ENCODE measurements at regions not wholly inside any gene's neighbourhood (a gene's known extent, or its start where the extent isn't known, plus 50 kb on each side); places are given as distances from the start of the nearest gene placed in this dataset.
"Not testable (repeated sequence)": the region's sequence is repeated elsewhere in the genome, so short reads cannot be mapped to it uniquely, and the experiment has no call there.

DNA sequence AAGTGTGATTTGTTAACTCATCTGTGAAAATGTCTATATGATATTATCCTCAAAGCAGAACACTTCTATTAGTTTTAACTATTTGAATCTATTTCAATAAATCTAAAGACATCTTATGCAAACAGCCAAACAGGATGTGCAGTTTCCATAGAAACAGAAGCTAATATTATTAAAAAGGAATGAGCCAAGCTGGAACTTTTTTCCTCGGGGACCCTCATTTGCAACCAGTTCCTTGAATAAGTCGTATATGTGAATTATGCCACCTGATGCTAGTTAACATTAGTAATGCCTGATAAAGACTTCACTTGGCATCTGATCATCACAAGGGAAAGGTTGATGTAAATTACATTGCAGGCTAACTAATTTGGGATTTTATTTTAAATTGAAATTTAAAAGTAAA is 216.9 kb upstream of the SMLR1 start:
- DNase-seq (ENCODE audit: low read depth): no peak

DNA sequence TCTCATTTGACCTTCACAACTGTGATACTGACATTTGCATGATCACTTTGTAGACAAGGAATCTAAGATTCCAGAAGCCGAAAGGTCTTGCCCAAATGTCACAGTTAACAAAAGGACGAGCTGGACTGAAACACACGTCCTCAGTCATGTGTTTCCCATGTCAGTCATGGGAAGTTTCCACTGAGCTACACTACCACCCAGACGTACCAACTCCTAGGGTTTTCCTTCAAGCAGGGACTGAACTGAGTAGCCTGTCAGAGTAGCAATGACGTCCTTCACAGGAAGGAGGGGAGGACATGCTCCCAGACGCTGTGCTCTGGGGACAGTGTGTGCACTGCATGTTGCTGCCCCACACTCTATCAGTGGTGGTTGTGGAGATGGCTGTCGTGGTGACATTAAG is 215.8 kb upstream of the SMLR1 start:
- no peak for DNase-seq (ENCODE audit: low read depth)

DNA sequence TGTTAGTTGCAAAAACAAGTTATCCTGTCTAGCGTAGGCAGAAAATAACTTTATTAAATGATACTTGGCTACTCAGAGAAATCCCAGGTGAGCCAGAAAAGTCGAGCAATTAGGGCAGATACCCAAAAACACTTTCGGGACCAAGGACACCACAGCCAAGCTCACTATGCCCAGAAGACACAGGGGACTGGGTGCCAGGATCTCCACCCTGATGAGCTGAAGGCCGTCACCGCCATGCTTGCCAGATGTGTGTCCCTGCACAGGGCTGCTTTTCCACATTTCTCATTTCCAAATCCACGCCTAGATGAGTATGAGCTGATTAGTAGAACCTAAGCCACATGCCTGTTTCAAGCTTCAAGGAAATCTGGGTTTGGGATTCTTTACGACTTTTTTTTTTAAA is 214.0 kb upstream of the SMLR1 start:
- no peak for DNase-seq (ENCODE audit: low read depth)

- DNase-seq (ENCODE audit: low read depth): no peak
These were observed 211.4 kb upstream of the SMLR1 start for GRCh38 chr6:130615816-130616215.

DNA sequence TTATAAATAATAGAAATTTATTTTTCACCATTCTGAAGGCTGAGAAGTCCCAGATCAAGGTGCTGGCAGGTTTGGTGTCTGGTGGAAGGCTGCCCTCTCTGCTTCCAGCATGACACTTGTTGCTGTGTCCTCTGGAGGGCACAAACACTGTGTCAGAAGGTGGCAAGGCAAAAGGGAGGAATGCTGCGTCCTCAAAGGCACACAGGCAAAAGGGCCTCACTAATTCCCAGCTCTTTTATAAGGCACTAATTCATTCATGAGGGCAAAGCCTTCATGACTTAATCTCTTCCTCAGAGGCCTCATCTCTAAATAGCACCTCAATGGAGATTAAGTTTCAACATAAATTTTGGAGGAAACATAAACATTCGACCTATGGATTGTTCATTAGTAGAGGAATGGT is 209.5 kb upstream of the SMLR1 start:
- no peak for DNase-seq (ENCODE audit: low read depth)

DNA sequence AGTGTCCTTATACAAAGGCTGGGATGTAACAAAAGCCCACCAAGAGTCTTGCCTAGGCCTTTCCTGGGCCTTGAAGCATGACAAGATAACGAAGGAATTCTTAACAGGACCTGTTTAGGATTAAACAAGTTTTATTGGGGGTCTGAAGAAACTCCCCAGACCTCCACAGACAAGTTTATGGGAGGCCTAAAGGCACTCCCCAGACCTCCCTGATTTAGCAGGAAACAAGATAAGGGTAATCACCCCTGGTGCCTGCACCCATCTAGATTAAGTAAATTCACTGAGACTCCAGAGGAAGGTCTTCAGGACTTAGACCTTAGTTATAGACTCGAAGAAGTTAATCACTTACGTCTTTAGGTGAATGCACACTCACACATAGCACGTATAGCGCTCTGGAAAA is 208.4 kb upstream of the SMLR1 start:
- DNase-seq (ENCODE audit: low read depth): not testable (repeated sequence)

DNA sequence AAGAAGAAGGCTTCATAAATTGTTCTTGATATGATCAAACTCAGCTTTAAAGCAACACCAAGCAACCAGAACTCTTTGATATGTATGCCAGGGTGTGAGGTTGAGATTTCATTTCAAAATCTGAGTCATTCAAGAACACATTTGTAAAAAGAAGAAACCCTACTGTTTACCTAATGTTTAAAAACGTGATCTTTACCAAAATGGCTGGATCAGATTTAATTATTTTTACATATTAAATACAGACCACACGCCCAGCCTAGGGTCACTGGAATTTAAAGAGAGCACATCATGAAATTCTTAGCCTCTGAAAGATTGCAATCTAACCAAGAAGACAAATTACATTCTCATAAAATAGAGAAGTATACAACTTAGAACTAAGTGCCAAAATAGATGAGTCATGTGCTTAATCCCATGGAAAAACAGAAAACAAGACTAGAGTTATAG is 206.8 kb upstream of the SMLR1 start:
- DNase-seq (ENCODE audit: low read depth): no peak

- DNase-seq (ENCODE audit: low read depth): no peak
These were observed 205.1 kb upstream of the SMLR1 start for GRCh38 chr6:130622142-130622541.

GRCh38 chr6:130624046-130624445 is 203.2 kb upstream of the SMLR1 start:
- no peak for DNase-seq (ENCODE audit: low read depth)

DNA sequence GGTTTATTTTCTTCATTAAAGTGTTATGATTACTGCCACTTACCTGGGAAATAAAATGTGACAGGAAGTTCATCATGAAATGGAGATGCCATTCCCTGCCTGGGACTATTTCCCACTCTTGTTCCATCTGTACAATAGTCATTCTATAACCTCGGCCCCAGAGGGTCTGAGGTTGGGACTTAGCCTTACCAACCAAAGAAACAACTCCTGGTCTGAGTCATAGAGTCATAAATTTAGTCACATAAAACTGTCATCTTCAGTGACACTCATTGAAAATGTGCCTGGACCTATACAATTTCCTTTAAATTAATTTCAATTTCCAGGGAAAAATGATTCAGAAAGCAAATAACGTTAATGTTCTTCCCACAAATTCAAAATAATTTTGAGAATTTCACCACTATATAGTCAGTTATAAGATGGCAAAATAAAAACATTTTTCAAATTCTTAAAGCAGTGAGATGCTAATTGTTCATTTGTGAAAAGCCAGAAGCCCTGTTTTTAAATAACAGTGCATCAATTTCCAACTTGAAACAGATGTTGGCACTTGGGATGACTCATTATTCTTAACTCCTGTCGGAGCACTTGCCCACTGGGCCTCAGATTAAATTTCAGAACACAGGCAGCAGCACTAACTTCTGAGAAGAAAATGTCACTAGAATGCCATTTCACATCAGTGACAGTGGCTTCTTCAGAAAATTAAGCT is 201.2 kb upstream of the SMLR1 start:
- DNase-seq (ENCODE audit: low read depth): no peak

DNA sequence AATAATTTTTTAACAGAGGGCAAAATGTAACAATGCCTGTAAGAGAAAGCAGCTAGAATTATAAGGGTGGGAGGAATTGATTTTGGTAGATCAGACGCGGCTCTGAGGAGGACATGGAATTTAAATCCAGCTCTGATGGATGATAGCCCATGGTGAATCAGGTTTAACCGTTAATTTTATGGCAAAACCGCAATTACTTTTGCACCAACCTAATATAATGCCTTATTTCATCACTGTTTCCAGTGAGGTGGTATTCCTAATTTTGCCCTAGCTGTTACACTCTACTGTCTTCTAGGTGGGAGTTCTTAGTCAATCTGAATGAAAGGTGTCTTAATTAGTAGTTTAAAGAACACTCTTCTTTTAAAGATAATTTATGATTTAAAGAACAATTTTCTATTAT is 198.3 kb upstream of the SMLR1 start:
- DNase-seq (ENCODE audit: low read depth): no peak

GRCh38 chr6:130629640-130630039 is 197.6 kb upstream of the SMLR1 start:
- no peak for DNase-seq (ENCODE audit: low read depth)

DNA sequence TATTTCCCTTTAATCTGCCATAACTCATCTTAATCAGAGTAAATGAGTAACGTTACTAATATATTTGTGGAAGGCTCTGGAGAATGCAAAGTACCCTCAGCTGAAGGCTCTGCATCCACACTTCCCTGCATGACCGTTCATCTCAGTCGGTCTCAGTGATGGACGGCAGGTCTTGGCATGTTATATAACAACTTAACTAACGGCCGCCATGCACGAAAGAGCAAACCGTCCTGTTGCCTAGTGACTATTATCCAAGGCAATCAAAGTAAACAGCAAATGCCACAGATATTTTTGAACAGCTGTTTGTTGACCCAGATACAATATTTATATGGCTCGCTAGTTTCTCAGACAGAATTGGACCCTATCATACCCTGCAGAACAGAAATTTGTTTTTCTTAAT is 194.9 kb upstream of the SMLR1 start:
- DNase-seq (ENCODE audit: low read depth): no peak

- DNase-seq (ENCODE audit: low read depth): no peak
These were observed 194.3 kb upstream of the SMLR1 start for GRCh38 chr6:130632897-130633296.

GRCh38 chr6:130643361-130643760 is 183.8 kb upstream of the SMLR1 start:
- no peak for DNase-seq (ENCODE audit: low read depth)

- DNase-seq (ENCODE audit: low read depth): no peak
These were observed 183.0 kb upstream of the SMLR1 start for GRCh38 chr6:130644175-130644574.

- DNase-seq (ENCODE audit: low read depth): not testable (repeated sequence)
These were observed 182.4 kb upstream of the SMLR1 start for GRCh38 chr6:130644769-130645168.

DNA sequence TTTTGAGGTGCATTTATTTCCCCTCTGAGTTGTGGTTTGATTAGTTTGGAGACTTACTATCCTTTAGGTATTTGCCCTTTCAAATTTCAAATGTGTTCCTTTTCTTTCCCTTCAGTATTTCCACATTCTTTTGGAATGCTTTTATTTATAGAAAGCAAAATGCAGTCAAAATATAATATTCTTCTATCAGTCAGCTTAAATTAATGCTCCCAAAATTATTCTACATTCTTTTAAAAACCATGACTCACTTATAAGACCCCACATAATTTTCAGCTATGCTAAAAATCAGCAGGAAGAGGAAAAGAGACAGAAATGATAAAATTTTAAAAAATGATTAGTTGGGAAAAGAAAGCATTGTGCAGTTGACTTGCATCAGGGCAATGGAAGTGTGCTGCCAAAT is 180.0 kb upstream of the SMLR1 start:
- no peak for DNase-seq (ENCODE audit: low read depth)

GRCh38 chr6:130655586-130655985 is 171.6 kb upstream of the SMLR1 start:
- DNase-seq (ENCODE audit: low read depth): no peak

- DNase-seq (ENCODE audit: low read depth): no peak
These were observed 166.1 kb upstream of the SMLR1 start for GRCh38 chr6:130661077-130661476.

- no peak for DNase-seq (ENCODE audit: low read depth)
These were observed 160.4 kb upstream of the SMLR1 start for GRCh38 chr6:130666786-130667185.

- no peak for DNase-seq (ENCODE audit: low read depth)
These were observed 157.1 kb upstream of the SMLR1 start for GRCh38 chr6:130670142-130670541.

GRCh38 chr6:130671119-130671518 is 156.1 kb upstream of the SMLR1 start:
- DNase-seq (ENCODE audit: low read depth): no peak

DNA sequence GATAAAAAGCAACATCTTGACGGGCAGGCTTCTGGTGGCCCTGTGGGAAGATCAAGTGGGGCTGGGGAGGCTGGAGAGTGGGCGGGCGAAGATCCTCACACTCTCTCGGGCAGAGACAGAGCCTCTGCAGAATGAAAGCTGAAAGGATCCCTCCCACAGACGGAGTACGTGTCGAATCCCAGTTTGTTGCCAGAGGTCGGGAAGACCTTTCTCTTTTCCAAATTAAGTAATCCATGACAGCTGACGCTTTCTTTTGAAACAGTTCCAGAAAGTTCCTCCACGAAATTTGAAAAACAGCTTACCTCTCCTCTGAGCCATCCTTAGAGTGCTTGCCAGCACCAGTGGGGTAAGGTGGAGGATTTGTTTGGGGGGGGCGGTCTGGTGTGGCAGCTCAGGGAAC is 155.6 kb upstream of the SMLR1 start:
- DNase-seq (ENCODE audit: low read depth): no peak

DNA sequence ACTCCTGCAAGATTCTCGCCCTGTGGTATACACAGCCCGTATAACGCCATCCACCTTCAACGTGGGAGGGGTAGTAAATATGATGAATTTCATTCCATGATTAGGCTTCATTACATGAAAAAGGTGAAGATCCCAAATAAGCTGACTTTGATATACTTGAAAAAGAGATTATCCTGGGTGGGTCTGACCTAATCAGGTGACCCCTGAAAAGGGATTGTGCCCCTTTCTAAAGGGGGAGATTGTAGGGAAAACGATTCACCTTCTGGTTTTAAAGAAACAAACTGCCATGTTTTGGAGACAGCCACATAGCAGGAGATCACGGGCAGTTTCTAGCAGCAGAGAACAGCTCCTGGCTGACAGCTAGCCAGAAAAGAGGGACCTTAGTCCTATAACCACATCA is 155.1 kb upstream of the SMLR1 start:
- no peak for DNase-seq (ENCODE audit: low read depth)

All from stimulated activated CD8-positive, alpha-beta memory T cell treated with anti-CD3 and anti-CD28 coated beads, Interleukin-4, amount 100 ng/mL, for 24 hours (primary cell).